ENCODE measurements at regions not wholly inside any gene's neighbourhood (a gene's known extent, or its start where the extent isn't known, plus 50 kb on each side); places are given as distances from the start of the nearest gene placed in this dataset.
A peak's percentile ranks its signal among the peaks of the same experiment; 100 is the strongest.

GRCh38 chr3:106208251-106208650 is 339.4 kb upstream of the CBLB start:
- no peak for DNase-seq (ENCODE audit: low read depth in 2 of 3, low spot score in 2 of 3)

GRCh38 chr3:106208967-106209366 is 340.2 kb upstream of the CBLB start:
- peak in 2 of 3 donors; percentile 6 to 40 for DNase-seq (ENCODE audit: low read depth in 2 of 3, low spot score in 2 of 3)

- no peak for DNase-seq (ENCODE audit: low read depth in 2 of 3, low spot score in 2 of 3)
These were observed 340.7 kb upstream of the CBLB start for GRCh38 chr3:106209482-106209881.

- no peak for DNase-seq (ENCODE audit: low read depth in 2 of 3, low spot score in 2 of 3)
These were observed 342.1 kb upstream of the CBLB start for GRCh38 chr3:106210923-106211322.

GRCh38 chr3:106212665-106213222 is 343.9 kb upstream of the CBLB start:
- DNase-seq (ENCODE audit: low read depth in 2 of 3, low spot score in 2 of 3), result no peak

- DNase-seq (ENCODE audit: low read depth in 2 of 3, low spot score in 2 of 3), result no peak
These were observed 345.1 kb upstream of the CBLB start for GRCh38 chr3:106213954-106214353.

- DNase-seq (ENCODE audit: low read depth in 2 of 3, low spot score in 2 of 3), result no peak
These were observed 345.8 kb upstream of the CBLB start for GRCh38 chr3:106214641-106215040.

- no peak for DNase-seq (ENCODE audit: low read depth in 2 of 3, low spot score in 2 of 3)
These were observed 346.2 kb upstream of the CBLB start for GRCh38 chr3:106215047-106215446.

GRCh38 chr3:106217745-106218144 is 348.9 kb upstream of the CBLB start:
- DNase-seq (ENCODE audit: low read depth in 2 of 3, low spot score in 2 of 3), result no peak

- no peak for DNase-seq (ENCODE audit: low read depth in 2 of 3, low spot score in 2 of 3)
These were observed 358.3 kb upstream of the CBLB start for GRCh38 chr3:106227068-106227467.

GRCh38 chr3:106228271-106228670 is 359.5 kb upstream of the CBLB start:
- DNase-seq (ENCODE audit: low read depth in 2 of 3, low spot score in 2 of 3), result no peak

GRCh38 chr3:106229495-106230278 is 360.9 kb upstream of the CBLB start:
- no peak for DNase-seq (ENCODE audit: low read depth in 2 of 3, low spot score in 2 of 3)

- no peak for DNase-seq (ENCODE audit: low read depth in 2 of 3, low spot score in 2 of 3)
These were observed 362.3 kb upstream of the CBLB start for GRCh38 chr3:106231086-106231485.

GRCh38 chr3:106232956-106233355 is 364.1 kb upstream of the CBLB start:
- DNase-seq (ENCODE audit: low read depth in 2 of 3, low spot score in 2 of 3), result no peak

GRCh38 chr3:106239195-106239697 is 370.4 kb upstream of the CBLB start:
- no peak for DNase-seq (ENCODE audit: low read depth in 2 of 3, low spot score in 2 of 3)

- no peak for DNase-seq (ENCODE audit: low read depth in 2 of 3, low spot score in 2 of 3)
These were observed 372.8 kb upstream of the CBLB start for GRCh38 chr3:106241593-106241992.

- DNase-seq (ENCODE audit: low read depth in 2 of 3, low spot score in 2 of 3), result no peak
These were observed 374.0 kb upstream of the CBLB start for GRCh38 chr3:106242781-106243180.

GRCh38 chr3:106245400-106245799 is 376.6 kb upstream of the CBLB start:
- DNase-seq (ENCODE audit: low read depth in 2 of 3, low spot score in 2 of 3), result no peak

GRCh38 chr3:106247902-106248684 is 379.3 kb upstream of the CBLB start:
- no peak for DNase-seq (ENCODE audit: low read depth in 2 of 3, low spot score in 2 of 3)

- DNase-seq (ENCODE audit: low read depth in 2 of 3, low spot score in 2 of 3), result no peak
These were observed 380.3 kb upstream of the CBLB start for GRCh38 chr3:106249159-106249558.

GRCh38 chr3:106249981-106250380 is 381.2 kb upstream of the CBLB start:
- no peak for DNase-seq (ENCODE audit: low read depth in 2 of 3, low spot score in 2 of 3)
